HG02642 (cell line): ENCODE measurements at regions not wholly inside any gene's neighbourhood (a gene's known extent, or its start where the extent isn't known, plus 50 kb on each side); places are given as distances from the start of the nearest gene placed in this dataset.

Source experiments
- ATAC-seq: cut with Tn5 transposase; IDR thresholded peaks from one replicate; pipeline ENCODE4 v1.9.1; 2021; ENCODE audit warnings: mild to moderate bottlenecking; ENCODE audit not compliant: unreplicated experiment, poor library complexity

- ATAC-seq = no peak
Observed at GRCh38 chr15:96504371-96504770, 173.9 kb downstream of the NR2F2 start.

DNA sequence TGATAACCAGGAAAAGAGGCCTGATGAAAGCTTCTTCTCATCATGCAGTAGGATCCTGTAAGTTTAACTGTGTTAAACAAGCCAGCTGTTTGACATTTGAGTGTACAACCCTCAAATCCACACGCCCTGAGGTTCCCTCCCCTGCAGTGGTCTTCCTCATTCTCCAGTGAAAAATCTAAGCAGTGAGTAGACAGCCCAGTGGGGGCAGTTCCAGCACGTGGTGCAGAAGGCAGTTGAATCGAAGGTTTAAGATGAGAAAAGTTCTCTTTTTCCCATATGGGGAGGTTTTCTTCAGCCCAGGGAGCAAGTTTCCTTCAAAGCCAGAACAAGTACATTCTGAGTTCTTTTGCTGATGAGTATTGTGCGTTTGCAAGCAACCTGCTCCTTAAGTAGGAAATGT lies 174.5 kb downstream of the NR2F2 start:
- ATAC-seq = no peak

DNA sequence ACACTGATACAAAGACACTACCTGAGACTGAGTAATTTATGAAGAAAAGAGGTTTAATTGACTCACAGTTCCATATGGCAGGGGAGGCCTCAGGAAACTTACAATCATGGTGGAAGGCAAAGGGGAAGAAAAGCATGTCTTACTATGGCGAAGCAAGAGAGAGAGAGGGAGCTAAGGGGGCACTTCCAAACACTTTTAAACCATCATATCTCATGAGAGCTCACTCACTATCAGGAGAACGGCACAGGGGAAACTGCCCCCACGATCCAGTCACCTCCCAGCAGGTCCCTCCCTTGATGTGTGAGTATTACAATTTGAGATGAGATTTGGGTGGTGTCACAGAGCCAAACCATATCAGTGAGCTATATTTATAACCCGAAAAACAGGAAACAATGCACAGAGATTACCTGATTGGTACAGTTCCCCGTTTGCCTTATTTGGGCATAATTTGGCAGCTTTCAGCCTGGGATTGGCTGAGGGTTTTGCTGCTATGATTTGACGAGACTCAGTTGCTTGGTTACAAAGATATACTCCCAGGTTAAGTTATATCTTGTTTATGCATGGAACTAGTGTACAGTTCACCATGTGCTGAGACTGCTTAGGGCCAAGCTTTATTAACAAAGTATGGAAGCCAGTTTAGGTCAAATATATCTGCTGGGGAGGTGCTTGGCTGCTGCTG lies 184.2 kb downstream of the NR2F2 start:
- no peak for ATAC-seq

DNA sequence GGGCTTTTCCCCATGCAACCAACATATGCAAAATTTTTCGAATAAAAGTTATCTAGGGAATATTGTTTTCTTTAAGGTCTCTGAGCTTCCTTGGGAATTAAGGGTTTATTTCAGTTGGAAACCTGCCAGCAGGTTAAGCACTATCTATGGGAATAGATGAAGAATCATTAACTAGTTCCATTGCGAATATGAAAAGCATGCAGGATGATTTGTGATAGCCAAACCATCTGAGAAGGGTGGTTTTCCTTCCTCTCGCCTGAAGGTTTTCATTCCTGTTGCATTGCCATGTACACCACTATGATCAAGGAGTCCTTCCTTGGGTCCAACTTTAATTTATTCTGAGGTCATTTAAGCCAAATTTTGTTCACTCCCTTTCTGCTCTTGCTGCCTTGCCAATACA lies 184.9 kb downstream of the NR2F2 start:
- ATAC-seq = no peak

DNA sequence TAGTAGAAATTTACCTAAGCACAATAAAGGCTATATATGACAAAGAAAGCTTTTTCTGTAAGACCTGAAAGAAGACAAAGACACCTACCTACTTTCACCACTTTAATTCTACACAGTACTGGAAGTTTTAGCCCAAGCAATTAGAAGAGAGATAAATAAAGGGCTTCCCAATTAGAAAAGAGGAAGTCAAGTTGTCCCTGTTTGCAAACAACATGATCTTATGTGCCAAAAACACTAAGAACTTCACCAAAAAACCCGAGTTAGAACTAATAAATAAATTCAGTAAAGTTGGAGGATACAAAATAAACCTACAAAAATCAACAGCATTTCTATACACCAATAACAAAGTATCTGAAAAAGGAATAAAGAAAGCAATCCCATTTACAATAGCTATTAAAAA lies 190.9 kb downstream of the NR2F2 start:
- no peak for ATAC-seq

DNA sequence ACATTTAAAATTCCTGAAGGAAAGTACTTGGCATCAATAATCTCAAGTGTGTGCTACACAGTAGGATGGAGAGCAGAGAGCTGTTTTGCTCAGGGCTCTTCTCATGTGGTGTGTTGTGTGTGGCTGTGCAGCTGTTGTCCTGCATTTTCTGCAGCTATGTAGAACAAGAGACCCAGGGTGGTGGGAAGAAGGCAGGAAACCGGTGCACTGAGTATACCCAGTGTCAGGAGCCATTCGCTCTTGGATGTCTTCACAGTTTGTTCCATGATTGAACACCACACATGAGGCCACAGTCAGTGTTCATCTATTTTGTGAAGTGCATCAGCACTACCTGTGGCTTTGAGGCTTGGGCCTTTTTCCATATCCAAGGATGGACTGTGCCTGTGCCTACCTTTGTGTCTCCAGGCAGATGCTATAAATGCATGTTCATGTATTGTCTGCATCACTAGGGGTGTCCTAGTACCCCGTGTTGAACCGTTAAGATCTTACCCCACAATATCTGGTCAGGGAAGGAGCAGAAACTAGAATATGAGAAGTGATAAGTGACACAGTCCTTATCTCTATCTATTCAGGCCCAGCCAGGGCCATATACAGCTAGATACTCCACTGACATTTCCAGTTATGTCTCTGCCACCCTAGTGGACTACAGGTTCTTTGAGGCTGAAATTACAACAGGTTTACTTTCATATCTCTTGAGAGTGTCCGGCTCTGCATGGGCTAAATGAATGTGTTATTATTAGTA lies 194.3 kb downstream of the NR2F2 start:
- no peak for ATAC-seq

GRCh38 chr15:96535148-96535547 lies 204.6 kb downstream of the NR2F2 start:
- no peak for ATAC-seq

GRCh38 chr15:96538491-96538890 lies 208.0 kb downstream of the NR2F2 start:
- ATAC-seq = no peak

- ATAC-seq = no peak
Observed at GRCh38 chr15:96540283-96540682, 209.8 kb downstream of the NR2F2 start.

GRCh38 chr15:96542130-96542770 lies 211.8 kb downstream of the NR2F2 start:
- ATAC-seq = no peak

- no peak for ATAC-seq
Observed at GRCh38 chr15:96544162-96544756, 213.8 kb downstream of the NR2F2 start.

GRCh38 chr15:96549136-96549535 lies 218.6 kb downstream of the NR2F2 start:
- no peak for ATAC-seq

GRCh38 chr15:96551196-96551595 lies 220.7 kb downstream of the NR2F2 start:
- no peak for ATAC-seq

- ATAC-seq = no peak
Observed at GRCh38 chr15:96551722-96552121, 221.2 kb downstream of the NR2F2 start.

- no peak for ATAC-seq
Observed at GRCh38 chr15:96553006-96553405, 222.5 kb downstream of the NR2F2 start.

DNA sequence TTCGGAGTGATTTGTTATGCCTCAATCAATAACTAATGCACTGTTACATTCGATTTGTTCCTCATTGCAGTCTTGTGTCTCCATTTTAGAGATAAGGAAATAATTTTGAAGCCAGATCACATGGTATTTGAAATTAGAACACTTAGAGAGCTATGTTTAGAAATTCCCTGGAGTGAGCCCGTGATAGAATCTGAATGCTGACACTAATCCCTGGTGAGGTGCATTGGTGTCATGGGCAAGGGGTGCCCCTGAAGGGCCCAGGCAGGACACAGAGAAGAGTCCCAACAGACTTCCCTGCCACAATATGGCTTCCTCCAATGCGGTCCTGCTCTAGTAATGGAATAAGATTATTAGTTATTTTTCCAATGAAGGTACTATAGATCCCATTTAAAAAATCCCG lies 223.0 kb downstream of the NR2F2 start:
- ATAC-seq = no peak

GRCh38 chr15:96553931-96554330 lies 223.4 kb downstream of the NR2F2 start:
- no peak for ATAC-seq

GRCh38 chr15:96554541-96554940 lies 224.0 kb downstream of the NR2F2 start:
- no peak for ATAC-seq

DNA sequence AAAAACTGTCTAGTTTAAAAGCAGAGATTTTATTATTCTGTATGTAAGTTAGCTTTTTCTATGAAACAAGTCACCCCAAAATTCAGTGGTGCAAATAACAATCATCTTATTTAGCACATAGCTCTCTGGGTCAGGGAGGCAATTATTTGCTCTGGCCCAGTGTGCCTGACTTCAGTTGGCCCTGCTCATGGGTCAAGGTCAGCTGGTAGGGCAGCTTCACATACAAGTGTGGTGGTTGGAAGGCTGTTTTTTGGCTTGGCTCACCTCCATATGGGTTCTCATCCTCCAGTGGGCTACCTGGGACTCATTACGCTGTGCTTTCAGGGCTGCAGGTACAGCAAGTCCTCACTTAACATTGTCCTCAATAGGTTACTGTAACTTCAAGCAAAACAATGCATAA lies 228.6 kb downstream of the NR2F2 start:
- no peak for ATAC-seq

- ATAC-seq = no peak
Observed at GRCh38 chr15:96559631-96560030, 229.1 kb downstream of the NR2F2 start.

- ATAC-seq = no peak
Observed at GRCh38 chr15:96560246-96560895, 229.9 kb downstream of the NR2F2 start.
